Endothelial cell of umbilical vein (primary cell): ENCODE measurements at regions not wholly inside any gene's neighbourhood (a gene's known extent, or its start where the extent isn't known, plus 50 kb on each side); places are given as distances from the start of the nearest gene placed in this dataset.

Source experiments
- BruUV-seq: library from RNA; stranded (reverse); fragments of 400-500 nt; replicated peaks from 2 replicates; lab custom pipeline; 2021; lab: Mats Ljungman, UMichigan
- CTCF ChIA-PET: fragments of 300-600, 350-600 bp; sonication (Branson Sonifier 250); formaldehyde crosslinking; loops from one replicate; lab custom pipeline; 2021; ENCODE audit warnings: antibody characterized with exemption, inconsistent platforms; lab: Charles Lee
- POLR2A ChIA-PET: fragments of 300-600, 350-600 bp; sonication (Branson Sonifier 250); formaldehyde crosslinking; loops from one replicate; lab custom pipeline; 2021; ENCODE audit warnings: antibody characterized with exemption, inconsistent platforms; lab: Charles Lee
- DNase-seq: peaks from one replicate; pipeline ENCODE4 v3.0.0-alpha.2; 2011; ENCODE audit warnings: low read depth, low spot score
- FAIRE-seq: peaks from 2 replicates; lab custom pipeline; 2011; peaks lifted over from hg19 to GRCh38; lab: Jason Lieb, UNC
- H2AFZ ChIP-seq: 2 replicates; pipeline ENCODE4 v1.6.0; 2012; ENCODE audit warnings: low read depth, low read length, control low read depth, inconsistent platforms
- H3K27ac ChIP-seq: 2 replicates; pipeline ENCODE4 v1.5.1; 2011; ENCODE audit warnings: low read depth, mild to moderate bottlenecking, control low read depth, low read length, moderate library complexity; ENCODE audit not compliant: insufficient read depth
- H3K27me3 ChIP-seq, 2 experiments: 2 replicates each; pipeline versions ENCODE4 v1.6.0 to v1.6.1; 2011; ENCODE audit warnings: low read length in 2 of 2, mixed read lengths in 1 of 2; ENCODE audit not compliant: control insufficient read depth in 2 of 2, insufficient read depth in 2 of 2
- H3K36me3 ChIP-seq, 2 experiments: 2 replicates in 1 of 2; 3 replicates in 1 of 2; pipeline ENCODE4 v1.5.1; 2011; ENCODE audit warnings: low read length in 2 of 2, mild to moderate bottlenecking in 1 of 2, moderate library complexity in 1 of 2; ENCODE audit not compliant: control insufficient read depth in 2 of 2, insufficient read depth in 2 of 2; ENCODE audit errors: extremely low read depth in 1 of 2
- H3K4me1 ChIP-seq: 3 replicates; pipeline ENCODE4 v1.5.1; 2011; ENCODE audit warnings: mild to moderate bottlenecking, low read length; ENCODE audit not compliant: control insufficient read depth, insufficient read depth; ENCODE audit errors: extremely low read depth
- H3K4me2 ChIP-seq: 2 replicates; pipeline ENCODE4 v1.6.1; 2011; ENCODE audit warnings: low read length, control low read depth, mixed read lengths; ENCODE audit not compliant: insufficient read depth
- H3K4me3 ChIP-seq, 3 experiments: fragments of 200-600 bp in 1 of 3; sonication (generic), shearing (Covaris generic) in 1 of 3; replicated peaks in 1 of 3; 2 replicates each; pipeline ENCODE4 v1.5.1; 2011 to 2016; ENCODE audit warnings: control low read depth in 3 of 3, low read length in 3 of 3, mild to moderate bottlenecking in 2 of 3, inconsistent platforms in 1 of 3, low read depth in 1 of 3, moderate library complexity in 1 of 3; ENCODE audit not compliant: insufficient read depth in 1 of 3
- H3K79me2 ChIP-seq: 2 replicates; pipeline ENCODE4 v1.6.0; 2012; ENCODE audit warnings: low read length, inconsistent platforms; ENCODE audit not compliant: control insufficient read depth, insufficient read depth
- H3K9ac ChIP-seq: replicated peaks from 2 replicates; pipeline ENCODE3; 2011; ENCODE audit warnings: low read length, control low read depth; ENCODE audit not compliant: insufficient read depth; ENCODE audit errors: extremely low read depth
- H3K9me1 ChIP-seq: replicated peaks from 3 replicates; pipeline ENCODE4 v1.6.0; 2011; ENCODE audit warnings: mild to moderate bottlenecking, low read length; ENCODE audit not compliant: control insufficient read depth, insufficient read depth; ENCODE audit errors: extremely low read depth
- H3K9me3 ChIP-seq: replicated peaks from 2 replicates; pipeline ENCODE4 v1.5.1; 2012; ENCODE audit warnings: low read length, inconsistent platforms; ENCODE audit not compliant: control insufficient read depth, insufficient read depth
- H4K20me1 ChIP-seq: replicated peaks from 2 replicates; pipeline ENCODE3; 2011; ENCODE audit warnings: mild to moderate bottlenecking, low read length; ENCODE audit not compliant: control insufficient read depth, insufficient read depth; ENCODE audit errors: extremely low read depth
- CTCF ChIP-seq, 2 donors: IDR thresholded peaks; 1 replicate in 1 of 2; 2 replicates in 1 of 2; pipeline ENCODE4 v1.5.1; 2011; ENCODE audit warnings: low read length in 2 of 2, mild to moderate bottlenecking in 2 of 2, moderate library complexity in 2 of 2, control low read depth in 1 of 2, inconsistent platforms in 1 of 2, low read depth in 1 of 2; ENCODE audit not compliant: insufficient read depth in 1 of 2; ENCODE audit errors: extremely low read depth in 1 of 2
- EZH2 ChIP-seq: IDR thresholded peaks from 2 replicates; pipeline ENCODE4 v1.6.1; 2012; ENCODE audit warnings: borderline replicate concordance, low read depth, mild to moderate bottlenecking, moderate library complexity, low read length, inconsistent platforms; ENCODE audit not compliant: severe bottlenecking
- FOS ChIP-seq: IDR thresholded peaks from 2 replicates; pipeline ENCODE4 v1.6.1; 2011; ENCODE audit warnings: mild to moderate bottlenecking, low read length, moderate library complexity, borderline replicate concordance; ENCODE audit not compliant: insufficient read depth
- GATA2 ChIP-seq: IDR thresholded peaks from 2 replicates; pipeline ENCODE4 v1.7.0; 2011; ENCODE audit warnings: low read depth, mild to moderate bottlenecking, moderate library complexity, mixed read lengths, low read length; ENCODE audit not compliant: insufficient read length, insufficient read depth
- JUN ChIP-seq: IDR thresholded peaks from 2 replicates; pipeline ENCODE4 v1.6.1; 2011; ENCODE audit warnings: borderline replicate concordance, low read depth; ENCODE audit not compliant: insufficient read length, insufficient read depth
- MAX ChIP-seq: IDR thresholded peaks from 2 replicates; pipeline ENCODE4 v1.6.1; 2011; ENCODE audit not compliant: insufficient read depth, insufficient read length
- MYC ChIP-seq: IDR thresholded peaks from one replicate; pipeline ENCODE4 v1.6.1; 2011; ENCODE audit warnings: mild to moderate bottlenecking, low read depth, low read length
- POLR2A ChIP-seq: IDR thresholded peaks from 2 replicates; pipeline ENCODE4 v1.6.1; 2012; ENCODE audit warnings: low read depth, mild to moderate bottlenecking, control low read depth, low read length
- POLR2AphosphoS5 ChIP-seq: IDR thresholded peaks from 2 replicates; pipeline ENCODE4 v1.6.1; 2012; ENCODE audit warnings: low read depth, mild to moderate bottlenecking, control low read depth, low read length, moderate library complexity; ENCODE audit not compliant: insufficient read depth
- dilution Hi-C: fragments of 300-500 bp; cut with MboI; formaldehyde crosslinking; loops from one replicate; pipeline ENCODE4 v1.15.0; 2019; ENCODE audit warnings: low sequenced_read_pairs; ENCODE audit not compliant: extremely low pct_ligation_motif_present
- intact Hi-C: fragments of 100-400 bp; cut with micrococcal nuclease; formaldehyde crosslinking; loops from one replicate; pipeline ENCODE4 v1.10.0; 2022

- intact Hi-C loops (no loop called here), dilution Hi-C loops (no loop called here)
- Histone ChIP-seq H3K4me3 (no peak overlapping the region), H3K36me3 (no peaks in the 10 kb centered on the region), H3K79me2 (no peaks in the 10 kb centered on the region), H3K9me1 (no peaks in the 10 kb centered on the region), H2AFZ (no peak overlapping the region), H3K4me1 (no peaks in the 10 kb centered on the region), H3K9ac (no peak overlapping the region), H4K20me1 (no peaks in the 10 kb centered on the region), H3K27me3 (no peaks in the 10 kb centered on the region), H3K9me3 (peaks cover 2% of the 10 kb centered on the region), H3K4me2 (no peak overlapping the region), H3K27ac (no peak overlapping the region)
- BruUV-seq, result no TSS peak
- FAIRE-seq, result no peak
- TF ChIP-seq CTCF (IDR thresholded peaks at IDR 0.05; ENCODE audit: extremely low read depth in 1 of 2, insufficient read depth in 1 of 2, low read depth in 1 of 2, low read length in 2 of 2) (no peak), POLR2A (no peak), MYC (no peak), EZH2 (no peak), POLR2AphosphoS5 (no peak), GATA2 (no peak), JUN (no peak), MAX (no peak), FOS (no peak)
- DNase-seq, result no peak
- ChIA-PET POLR2A (no interaction called here), CTCF (no interaction called here)
These were observed 212.4 kb downstream of the CMPK2 start for GRCh38 chr2:6653281-6653750.
